ENCODE measurements at regions not wholly inside any gene's neighbourhood (a gene's known extent, or its start where the extent isn't known, plus 50 kb on each side); places are given as distances from the start of the nearest gene placed in this dataset.

DNA sequence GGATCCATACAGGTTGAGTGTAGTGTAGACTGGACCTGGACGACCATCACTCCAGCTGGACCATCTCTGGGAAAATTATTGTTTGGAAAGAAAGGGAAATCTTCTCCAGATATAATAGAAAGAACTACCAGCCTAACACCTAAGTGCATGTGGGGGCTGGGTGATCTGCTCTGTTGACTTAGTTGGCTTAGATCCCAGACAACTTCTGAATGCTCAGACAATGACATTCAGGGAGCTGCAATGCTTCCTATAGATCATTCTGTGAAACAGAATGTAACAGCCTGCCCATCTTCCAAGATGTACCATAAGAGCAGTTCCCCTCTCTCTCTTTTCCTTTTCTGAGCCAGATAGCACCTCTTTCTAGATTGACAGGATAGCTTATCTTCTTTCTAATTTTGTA is 572.8 kb upstream of the STXBP6 start:
- TF ChIP-seq, protein P1, sequence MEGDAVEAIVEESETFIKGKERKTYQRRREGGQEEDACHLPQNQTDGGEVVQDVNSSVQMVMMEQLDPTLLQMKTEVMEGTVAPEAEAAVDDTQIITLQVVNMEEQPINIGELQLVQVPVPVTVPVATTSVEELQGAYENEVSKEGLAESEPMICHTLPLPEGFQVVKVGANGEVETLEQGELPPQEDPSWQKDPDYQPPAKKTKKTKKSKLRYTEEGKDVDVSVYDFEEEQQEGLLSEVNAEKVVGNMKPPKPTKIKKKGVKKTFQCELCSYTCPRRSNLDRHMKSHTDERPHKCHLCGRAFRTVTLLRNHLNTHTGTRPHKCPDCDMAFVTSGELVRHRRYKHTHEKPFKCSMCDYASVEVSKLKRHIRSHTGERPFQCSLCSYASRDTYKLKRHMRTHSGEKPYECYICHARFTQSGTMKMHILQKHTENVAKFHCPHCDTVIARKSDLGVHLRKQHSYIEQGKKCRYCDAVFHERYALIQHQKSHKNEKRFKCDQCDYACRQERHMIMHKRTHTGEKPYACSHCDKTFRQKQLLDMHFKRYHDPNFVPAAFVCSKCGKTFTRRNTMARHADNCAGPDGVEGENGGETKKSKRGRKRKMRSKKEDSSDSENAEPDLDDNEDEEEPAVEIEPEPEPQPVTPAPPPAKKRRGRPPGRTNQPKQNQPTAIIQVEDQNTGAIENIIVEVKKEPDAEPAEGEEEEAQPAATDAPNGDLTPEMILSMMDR (IDR thresholded peaks at IDR 0.05) = no peak
- no peak for TF ChIP-seq POLR2A (IDR thresholded peaks at IDR 0.05)

All from prostate gland (tissue), 2 donors.